HEK293 (cell line): ENCODE measurements at regions not wholly inside any gene's neighbourhood (a gene's known extent, or its start where the extent isn't known, plus 50 kb on each side); places are given as distances from the start of the nearest gene placed in this dataset.

ENCODE experiments used
- KLF16 ChIP-seq: fragments of 450-650 bp; formaldehyde crosslinking; IDR thresholded peaks from 2 replicates; pipeline ENCODE4 v1.5.1; 2017; ENCODE audit warnings: missing biosample characterization, missing genetic modification characterization
- ZBTB1 ChIP-seq: fragments of 450-650 bp; formaldehyde crosslinking; IDR thresholded peaks from 2 replicates; pipeline ENCODE4 v1.5.1; 2016; ENCODE audit warnings: missing biosample characterization, missing genetic modification characterization
- ZIC2 ChIP-seq: fragments of 450-650 bp; formaldehyde crosslinking; IDR thresholded peaks from 2 replicates; pipeline ENCODE4 v1.5.1; 2016; ENCODE audit warnings: missing biosample characterization, missing genetic modification characterization
- ZNF155 ChIP-seq: fragments of 450-650 bp; formaldehyde crosslinking; IDR thresholded peaks from 2 replicates; pipeline ENCODE4 v1.5.1; 2016; ENCODE audit warnings: missing biosample characterization, missing genetic modification characterization
- ZNF2 ChIP-seq: fragments of 450-650 bp; formaldehyde crosslinking; IDR thresholded peaks from 2 replicates; pipeline ENCODE4 v1.5.1; 2016; ENCODE audit warnings: missing biosample characterization, missing genetic modification characterization
- ZNF747 ChIP-seq: fragments of 450-650 bp; formaldehyde crosslinking; IDR thresholded peaks from 2 replicates; pipeline ENCODE4 v1.5.1; 2016; ENCODE audit warnings: missing biosample characterization, missing genetic modification characterization
- ZNF843 ChIP-seq: fragments of 450-650 bp; formaldehyde crosslinking; IDR thresholded peaks from 2 replicates; pipeline ENCODE4 v1.5.1; 2016; ENCODE audit warnings: missing biosample characterization, missing genetic modification characterization
- TF ChIP-seq, protein P1 (sequence below): fragments of 450-650 bp; formaldehyde crosslinking; IDR thresholded peaks from 2 replicates; pipeline ENCODE4 v1.5.1; 2016; ENCODE audit warnings: missing biosample characterization, missing genetic modification characterization
- TF ChIP-seq, protein P2 (sequence below): fragments of 450-650 bp; formaldehyde crosslinking; IDR thresholded peaks from 2 replicates; pipeline ENCODE4 v1.5.1; 2016; ENCODE audit warnings: missing biosample characterization, missing genetic modification characterization

DNA sequence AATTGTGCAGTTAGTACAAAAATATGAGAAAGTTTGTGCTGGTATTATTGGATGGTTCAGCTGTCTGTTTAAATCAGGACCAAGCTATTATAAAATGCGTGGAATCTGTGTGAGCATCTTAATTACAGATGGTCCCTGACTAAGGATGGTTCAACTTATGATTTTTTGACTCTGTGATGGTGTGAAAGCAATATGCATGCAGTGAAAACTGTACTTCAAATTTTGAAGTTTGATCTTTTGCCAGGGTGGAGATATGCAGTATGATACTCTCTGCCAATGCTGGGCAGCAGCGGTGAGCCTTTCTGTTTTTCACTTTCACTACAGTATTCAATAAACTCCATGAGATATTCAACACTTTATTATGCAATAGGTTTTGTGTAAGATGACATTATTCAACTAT lies 189.3 kb downstream of the CHST1 start:
- TF ChIP-seq, protein P1, sequence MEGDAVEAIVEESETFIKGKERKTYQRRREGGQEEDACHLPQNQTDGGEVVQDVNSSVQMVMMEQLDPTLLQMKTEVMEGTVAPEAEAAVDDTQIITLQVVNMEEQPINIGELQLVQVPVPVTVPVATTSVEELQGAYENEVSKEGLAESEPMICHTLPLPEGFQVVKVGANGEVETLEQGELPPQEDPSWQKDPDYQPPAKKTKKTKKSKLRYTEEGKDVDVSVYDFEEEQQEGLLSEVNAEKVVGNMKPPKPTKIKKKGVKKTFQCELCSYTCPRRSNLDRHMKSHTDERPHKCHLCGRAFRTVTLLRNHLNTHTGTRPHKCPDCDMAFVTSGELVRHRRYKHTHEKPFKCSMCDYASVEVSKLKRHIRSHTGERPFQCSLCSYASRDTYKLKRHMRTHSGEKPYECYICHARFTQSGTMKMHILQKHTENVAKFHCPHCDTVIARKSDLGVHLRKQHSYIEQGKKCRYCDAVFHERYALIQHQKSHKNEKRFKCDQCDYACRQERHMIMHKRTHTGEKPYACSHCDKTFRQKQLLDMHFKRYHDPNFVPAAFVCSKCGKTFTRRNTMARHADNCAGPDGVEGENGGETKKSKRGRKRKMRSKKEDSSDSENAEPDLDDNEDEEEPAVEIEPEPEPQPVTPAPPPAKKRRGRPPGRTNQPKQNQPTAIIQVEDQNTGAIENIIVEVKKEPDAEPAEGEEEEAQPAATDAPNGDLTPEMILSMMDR (tag by site-specific recombination): no peak
- TF ChIP-seq KLF16 (tag by site-specific recombination) (no peak), ZIC2 (tag by site-specific recombination) (no peak), ZNF2 (no peak), ZNF747 (tag by site-specific recombination) (no peak), ZBTB1 (tag by site-specific recombination) (no peak), ZNF155 (tag by site-specific recombination) (no peak), ZNF843 (no peak)
- TF ChIP-seq, protein P2, sequence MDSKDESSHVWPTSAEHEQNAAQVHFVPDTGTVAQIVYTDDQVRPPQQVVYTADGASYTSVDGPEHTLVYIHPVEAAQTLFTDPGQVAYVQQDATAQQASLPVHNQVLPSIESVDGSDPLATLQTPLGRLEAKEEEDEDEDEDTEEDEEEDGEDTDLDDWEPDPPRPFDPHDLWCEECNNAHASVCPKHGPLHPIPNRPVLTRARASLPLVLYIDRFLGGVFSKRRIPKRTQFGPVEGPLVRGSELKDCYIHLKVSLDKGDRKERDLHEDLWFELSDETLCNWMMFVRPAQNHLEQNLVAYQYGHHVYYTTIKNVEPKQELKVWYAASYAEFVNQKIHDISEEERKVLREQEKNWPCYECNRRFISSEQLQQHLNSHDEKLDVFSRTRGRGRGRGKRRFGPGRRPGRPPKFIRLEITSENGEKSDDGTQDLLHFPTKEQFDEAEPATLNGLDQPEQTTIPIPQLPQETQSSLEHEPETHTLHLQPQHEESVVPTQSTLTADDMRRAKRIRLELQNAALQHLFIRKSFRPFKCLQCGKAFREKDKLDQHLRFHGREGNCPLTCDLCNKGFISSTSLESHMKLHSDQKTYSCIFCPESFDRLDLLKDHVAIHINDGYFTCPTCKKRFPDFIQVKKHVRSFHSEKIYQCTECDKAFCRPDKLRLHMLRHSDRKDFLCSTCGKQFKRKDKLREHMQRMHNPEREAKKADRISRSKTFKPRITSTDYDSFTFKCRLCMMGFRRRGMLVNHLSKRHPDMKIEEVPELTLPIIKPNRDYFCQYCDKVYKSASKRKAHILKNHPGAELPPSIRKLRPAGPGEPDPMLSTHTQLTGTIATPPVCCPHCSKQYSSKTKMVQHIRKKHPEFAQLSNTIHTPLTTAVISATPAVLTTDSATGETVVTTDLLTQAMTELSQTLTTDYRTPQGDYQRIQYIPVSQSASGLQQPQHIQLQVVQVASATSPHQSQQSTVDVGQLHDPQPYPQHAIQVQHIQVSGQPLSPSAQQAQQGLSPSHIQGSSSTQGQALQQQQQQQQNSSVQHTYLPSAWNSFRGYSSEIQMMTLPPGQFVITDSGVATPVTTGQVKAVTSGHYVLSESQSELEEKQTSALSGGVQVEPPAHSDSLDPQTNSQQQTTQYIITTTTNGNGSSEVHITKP (tag by site-specific recombination): no peak
